ENCODE measurements at regions not wholly inside any gene's neighbourhood (a gene's known extent, or its start where the extent isn't known, plus 50 kb on each side); places are given as distances from the start of the nearest gene placed in this dataset.
A peak's percentile ranks its signal among the peaks of the same experiment; 100 is the strongest.

- TF ChIP-seq CTCF (conservative IDR thresholded peaks at IDR 0.05; ENCODE audit: low read depth, low read length): no peak
- TF ChIP-seq EZH2 (IDR thresholded peaks at IDR 0.05; ENCODE audit: borderline replicate concordance, low read depth, low read length, poor library complexity, severe bottlenecking): no peak
- H3K27me3 ChIP-seq (replicated peaks; ENCODE audit: insufficient read depth, low read depth, low read length, poor library complexity): no peaks in the 10 kb centered on the region
- ChIA-PET CTCF (interaction anchor here (0.6 kb wide), 1 partner anchor 39 kb away, joined by 3 read pairs; no protein-coding TSS in a partner anchor), POLR2A (ENCODE audit: low non-redundant PET) (no interaction called here)
- BruUV-seq (replicated peaks): no TSS peak
- H3K4me3 ChIP-seq (ENCODE audit: low read depth, low read length, poor library complexity, severe bottlenecking): no peak overlapping the region
- no peaks in the 10 kb centered on the region for H3K9me3 ChIP-seq (ENCODE audit: low read depth, low read length, poor library complexity, severe bottlenecking)
- H3K27ac ChIP-seq (ENCODE audit: low read depth, low read length, poor library complexity, severe bottlenecking): no peak overlapping the region
- no peaks in the 10 kb centered on the region for H3K36me3 ChIP-seq (ENCODE audit: insufficient read depth, low read length, poor library complexity, severe bottlenecking)
- DNase-seq (ENCODE audit: low spot score): no peak
- intact Hi-C loops (cut with micrococcal nuclease; ENCODE audit: unreplicated experiment): no loop called here
- H3K4me1 ChIP-seq (ENCODE audit: insufficient read depth, low read length, poor library complexity, severe bottlenecking): no peaks in the 10 kb centered on the region
Measured at GRCh38 chr20:58088105-58088504, 140.3 kb downstream of the ANKRD60 start.

- H3K9me3 ChIP-seq (ENCODE audit: low read depth, low read length, poor library complexity, severe bottlenecking): no peaks in the 10 kb centered on the region
- H3K36me3 ChIP-seq (ENCODE audit: insufficient read depth, low read length, poor library complexity, severe bottlenecking): no peaks in the 10 kb centered on the region
- POLR2A ChIA-PET (ENCODE audit: low non-redundant PET): no interaction called here
- intact Hi-C loops (cut with micrococcal nuclease; ENCODE audit: unreplicated experiment): loop anchor here (1.0 kb wide), 2 partner anchors 433 to 490 kb away; no protein-coding TSS in a partner anchor
- no peak for DNase-seq (ENCODE audit: low spot score)
- no peaks in the 10 kb centered on the region for H3K4me1 ChIP-seq (ENCODE audit: insufficient read depth, low read length, poor library complexity, severe bottlenecking)
- H3K27ac ChIP-seq (ENCODE audit: low read depth, low read length, poor library complexity, severe bottlenecking): no peak overlapping the region
- TF ChIP-seq CTCF (conservative IDR thresholded peaks at IDR 0.05; ENCODE audit: low read depth, low read length): no peak
- no peak for TF ChIP-seq EZH2 (IDR thresholded peaks at IDR 0.05; ENCODE audit: borderline replicate concordance, low read depth, low read length, poor library complexity, severe bottlenecking)
- BruUV-seq (replicated peaks): no TSS peak
- H3K27me3 ChIP-seq (replicated peaks; ENCODE audit: insufficient read depth, low read depth, low read length, poor library complexity): no peaks in the 10 kb centered on the region
- CTCF ChIA-PET: interaction anchor here (0.6 to 1.0 kb wide), 3 partner anchors 20 to 503 kb away, joined by 4 to 6 read pairs (median 4); no protein-coding TSS in a partner anchor
- no peak overlapping the region for H3K4me3 ChIP-seq (ENCODE audit: low read depth, low read length, poor library complexity, severe bottlenecking)
Measured at GRCh38 chr20:58087562-58087858, 140.9 kb downstream of the ANKRD60 start.

- intact Hi-C loops (cut with micrococcal nuclease; ENCODE audit: unreplicated experiment): loop anchor here (1.0 kb wide), 2 partner anchors 433 to 490 kb away; no protein-coding TSS in a partner anchor
- no TSS peak for BruUV-seq (replicated peaks)
- POLR2A ChIA-PET (ENCODE audit: low non-redundant PET): interaction anchor here (0.7 kb wide), 1 partner anchor 132 kb away, joined by 3 read pairs; no protein-coding TSS in a partner anchor
- peak; percentile 71 for DNase-seq (ENCODE audit: low spot score)
- TF ChIP-seq EZH2 (IDR thresholded peaks at IDR 0.05; ENCODE audit: borderline replicate concordance, low read depth, low read length, poor library complexity, severe bottlenecking): no peak
- TF ChIP-seq CTCF (conservative IDR thresholded peaks at IDR 0.05; ENCODE audit: low read depth, low read length): peak; percentile 88
- CTCF ChIA-PET: interaction anchor here (0.6 to 1.0 kb wide), 3 partner anchors 19 to 503 kb away, joined by 4 to 6 read pairs (median 4); no protein-coding TSS in a partner anchor
- no peak overlapping the region for H3K27ac ChIP-seq (ENCODE audit: low read depth, low read length, poor library complexity, severe bottlenecking)
- no peaks in the 10 kb centered on the region for H3K27me3 ChIP-seq (replicated peaks; ENCODE audit: insufficient read depth, low read depth, low read length, poor library complexity)
- H3K36me3 ChIP-seq (ENCODE audit: insufficient read depth, low read length, poor library complexity, severe bottlenecking): no peaks in the 10 kb centered on the region
- no peaks in the 10 kb centered on the region for H3K9me3 ChIP-seq (ENCODE audit: low read depth, low read length, poor library complexity, severe bottlenecking)
- no peak overlapping the region for H3K4me3 ChIP-seq (ENCODE audit: low read depth, low read length, poor library complexity, severe bottlenecking)
- H3K4me1 ChIP-seq (ENCODE audit: insufficient read depth, low read length, poor library complexity, severe bottlenecking): no peaks in the 10 kb centered on the region
Measured at GRCh38 chr20:58086763-58087561, 141.5 kb downstream of the ANKRD60 start.
